Mesenchymal stem cell (in vitro differentiated cells and primary cell): ENCODE measurements at regions not wholly inside any gene's neighbourhood (a gene's known extent, or its start where the extent isn't known, plus 50 kb on each side); places are given as distances from the start of the nearest gene placed in this dataset.

Experiments
- DNase-seq: peaks from one replicate; pipeline ENCODE4 v3.0.0-alpha.2; 2013
- H2AFZ ChIP-seq: one replicate; pipeline ENCODE4 v1.6.1; 2013; ENCODE audit warnings: low read depth, mild to moderate bottlenecking, control low read depth, inconsistent platforms, low read length, moderate library complexity
- H2AK5ac ChIP-seq: 2 replicates; pipeline ENCODE4 v1.6.1; 2013; ENCODE audit warnings: low read length, moderate library complexity, mild to moderate bottlenecking, inconsistent platforms; ENCODE audit not compliant: severe bottlenecking
- H2BK120ac ChIP-seq: one replicate; pipeline ENCODE4 v1.6.1; 2013; ENCODE audit warnings: low read depth, mild to moderate bottlenecking, inconsistent platforms, low read length, moderate library complexity
- H2BK12ac ChIP-seq, 2 experiments: one replicate each; pipeline ENCODE4 v1.6.1; 2013; ENCODE audit warnings: inconsistent platforms in 2 of 2, low read length in 2 of 2, mild to moderate bottlenecking in 2 of 2, moderate library complexity in 2 of 2, control low read depth in 1 of 2
- H2BK15ac ChIP-seq: one replicate; pipeline ENCODE4 v1.6.1; 2013; ENCODE audit warnings: mild to moderate bottlenecking, low read depth, inconsistent platforms; ENCODE audit not compliant: poor library complexity, severe bottlenecking
- H2BK5ac ChIP-seq: 2 replicates; pipeline ENCODE4 v1.6.1; 2013; ENCODE audit warnings: low read depth, mild to moderate bottlenecking, low read length, control low read depth, inconsistent platforms; ENCODE audit not compliant: poor library complexity, severe bottlenecking
- H3K14ac ChIP-seq, 2 experiments: one replicate each; pipeline ENCODE4 v1.6.1; 2013; ENCODE audit warnings: inconsistent platforms in 2 of 2, low read length in 2 of 2, control low read depth in 1 of 2, mild to moderate bottlenecking in 1 of 2, moderate library complexity in 1 of 2
- H3K18ac ChIP-seq, 2 experiments: one replicate each; pipeline ENCODE4 v1.6.1; 2013; ENCODE audit warnings: inconsistent platforms in 2 of 2, low read length in 2 of 2, control low read depth in 1 of 2, low read depth in 1 of 2, mild to moderate bottlenecking in 1 of 2
- H3K23ac ChIP-seq, 2 experiments: one replicate each; pipeline ENCODE4 v1.6.1; 2013; ENCODE audit warnings: inconsistent platforms in 2 of 2, low read length in 2 of 2, mild to moderate bottlenecking in 2 of 2, moderate library complexity in 2 of 2, control low read depth in 1 of 2
- H3K27ac ChIP-seq: 2 replicates; pipeline ENCODE4 v1.5.1; 2013; ENCODE audit warnings: mild to moderate bottlenecking, moderate library complexity, low read length, control low read depth, inconsistent platforms; ENCODE audit not compliant: poor library complexity, severe bottlenecking
- H3K27me3 ChIP-seq, 2 experiments: 2 replicates each; pipeline versions ENCODE4 v1.6.1 to v1.7.0; 2013; ENCODE audit warnings: low read length in 2 of 2, mild to moderate bottlenecking in 2 of 2, moderate library complexity in 2 of 2, control low read depth in 1 of 2, inconsistent platforms in 1 of 2; ENCODE audit not compliant: control insufficient read depth in 1 of 2, insufficient read depth in 1 of 2
- H3K36me3 ChIP-seq, 2 experiments: 2 replicates each; pipeline versions ENCODE4 v1.6.1 to v1.7.0; 2013; ENCODE audit warnings: low read length in 2 of 2, control low read depth in 1 of 2, inconsistent platforms in 1 of 2, low read depth in 1 of 2, mild to moderate bottlenecking in 1 of 2; ENCODE audit not compliant: insufficient read depth in 2 of 2, control insufficient read depth in 1 of 2
- H3K4ac ChIP-seq, 2 experiments: one replicate each; pipeline ENCODE4 v1.6.1; 2013; ENCODE audit warnings: inconsistent platforms in 2 of 2, low read length in 2 of 2, mild to moderate bottlenecking in 2 of 2, moderate library complexity in 2 of 2, control low read depth in 1 of 2, low read depth in 1 of 2
- H3K4me1 ChIP-seq: 2 replicates; pipeline ENCODE4 v1.6.1; 2013; ENCODE audit warnings: low read depth, low read length, control low read depth; ENCODE audit not compliant: control insufficient read depth, insufficient read depth
- H3K4me2 ChIP-seq: 2 replicates; pipeline ENCODE4 v1.6.1; 2013; ENCODE audit warnings: low read length, mild to moderate bottlenecking, inconsistent platforms; ENCODE audit not compliant: poor library complexity, severe bottlenecking
- H3K4me3 ChIP-seq, 2 experiments: 2 replicates each; pipeline versions ENCODE4 v1.5.1 to v1.7.0; 2013; ENCODE audit warnings: low read length in 2 of 2, mild to moderate bottlenecking in 2 of 2, control low read depth in 1 of 2, low read depth in 1 of 2; ENCODE audit not compliant: insufficient read depth in 1 of 2
- H3K79me1 ChIP-seq: replicated peaks from 2 replicates; pipeline ENCODE4 v1.6.1; 2013; ENCODE audit warnings: mild to moderate bottlenecking, control low read depth, low read length, inconsistent platforms; ENCODE audit not compliant: poor library complexity, severe bottlenecking
- H3K9ac ChIP-seq: 2 replicates; pipeline ENCODE4 v1.7.0; 2013; ENCODE audit warnings: mild to moderate bottlenecking, low read length, moderate library complexity
- H3K9me3 ChIP-seq: 2 replicates; pipeline ENCODE4 v1.7.0; 2013; ENCODE audit warnings: mild to moderate bottlenecking, low read length; ENCODE audit not compliant: control insufficient read depth
- H4K8ac ChIP-seq: one replicate; pipeline ENCODE4 v1.6.1; 2013; ENCODE audit warnings: inconsistent platforms, mild to moderate bottlenecking, low read length, moderate library complexity
- H4K91ac ChIP-seq: one replicate; pipeline ENCODE4 v1.6.1; 2013; ENCODE audit warnings: mild to moderate bottlenecking, low read length, inconsistent platforms
- WGBS: methylation state at CpG from one replicate; pipeline ENCODE4 v1.1.7; 2013; ENCODE audit warnings: mixed read lengths; 5-methylcytosine and 5-hydroxymethylcytosine counted together

- Histone ChIP-seq H3K4ac (no peak overlapping the region), H3K27me3 (no peaks in the 10 kb centered on the region), H3K4me3 (no peak overlapping the region), H4K91ac (no peak overlapping the region), H4K8ac (no peak overlapping the region), H3K9me3 (no peaks in the 10 kb centered on the region), H2AK5ac (no peak overlapping the region), H2BK120ac (no peak overlapping the region), H2BK12ac (no peak overlapping the region), H3K79me1 (no peaks in the 10 kb centered on the region), H3K18ac (no peak overlapping the region), H3K4me1 (no peaks in the 10 kb centered on the region), H3K14ac (no peak overlapping the region), H3K9ac (no peak overlapping the region), H3K27ac (no peak overlapping the region), H2AFZ (peak overlapping the region; percentile 27), H3K23ac (no peak overlapping the region), H3K36me3 (no peaks in the 10 kb centered on the region), H2BK5ac (no peak overlapping the region), H2BK15ac (no peak overlapping the region), H3K4me2 (no peak overlapping the region)
- WGBS = 93% methylated on average over 2 of the region's 2 CpGs
- DNase-seq = no peak
Measured at GRCh38 chr18:65435534-65435933, 315.3 kb upstream of the CDH7 start.

GRCh38 chr18:65429601-65430000 is 321.2 kb upstream of the CDH7 start:
- no peak for DNase-seq
- no peak overlapping the region for H3K23ac ChIP-seq
- H3K4me1 ChIP-seq = no peaks in the 10 kb centered on the region
- H3K9ac ChIP-seq = no peak overlapping the region
- H3K14ac ChIP-seq = no peak overlapping the region
- H2BK5ac ChIP-seq = no peak overlapping the region
- H4K91ac ChIP-seq = no peak overlapping the region
- no peak overlapping the region for H2BK12ac ChIP-seq
- H3K36me3 ChIP-seq = no peaks in the 10 kb centered on the region
- H3K4me3 ChIP-seq = no peak overlapping the region
- H4K8ac ChIP-seq = no peak overlapping the region
- H3K79me1 ChIP-seq = no peaks in the 10 kb centered on the region
- no peak overlapping the region for H2BK15ac ChIP-seq
- H3K27me3 ChIP-seq = no peaks in the 10 kb centered on the region
- no peak overlapping the region for H2AK5ac ChIP-seq
- H2AFZ ChIP-seq = no peak overlapping the region
- 91% methylated on average over 3 of the region's 4 CpGs for WGBS
- no peaks in the 10 kb centered on the region for H3K9me3 ChIP-seq
- no peak overlapping the region for H3K4ac ChIP-seq
- no peak overlapping the region for H3K27ac ChIP-seq
- no peak overlapping the region for H3K4me2 ChIP-seq
- H2BK120ac ChIP-seq = no peak overlapping the region
- no peak overlapping the region for H3K18ac ChIP-seq

DNA sequence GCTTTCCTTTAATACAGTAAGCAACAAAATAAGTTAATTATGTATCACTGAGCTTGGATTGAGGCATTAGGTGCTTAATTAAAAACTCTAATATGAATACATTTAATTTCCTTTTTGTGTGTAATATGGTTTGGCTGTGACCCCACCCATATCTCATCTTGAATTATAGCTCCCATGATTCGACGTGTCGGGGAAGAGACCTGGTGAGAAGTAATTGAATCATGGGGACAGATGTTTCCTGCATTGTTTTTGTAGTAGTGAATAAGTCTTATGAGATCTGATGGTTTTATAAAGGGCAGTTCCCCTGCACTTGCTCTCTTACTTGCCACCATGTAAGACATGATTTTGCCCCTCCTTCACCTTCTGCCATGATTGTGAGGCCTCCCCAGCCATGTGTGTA is 325.4 kb upstream of the CDH7 start:
- Histone ChIP-seq H2BK120ac (no peak overlapping the region), H3K36me3 (no peaks in the 10 kb centered on the region), H3K27ac (no peak overlapping the region), H3K4ac (no peak overlapping the region), H3K4me2 (no peak overlapping the region), H2AK5ac (no peak overlapping the region), H3K18ac (no peak overlapping the region), H4K91ac (no peak overlapping the region), H3K14ac (no peak overlapping the region), H3K27me3 (no peaks in the 10 kb centered on the region), H2BK5ac (no peak overlapping the region), H3K79me1 (no peaks in the 10 kb centered on the region), H2AFZ (no peak overlapping the region), H3K4me1 (no peaks in the 10 kb centered on the region), H2BK12ac (no peak overlapping the region), H4K8ac (no peak overlapping the region), H2BK15ac (no peak overlapping the region), H3K9me3 (peaks cover 4% of the 10 kb centered on the region), H3K9ac (no peak overlapping the region), H3K23ac (no peak overlapping the region), H3K4me3 (no peak overlapping the region)
- no peak for DNase-seq
- 87% methylated on average over 3 of the region's 3 CpGs for WGBS

GRCh38 chr18:65423776-65424175 is 327.0 kb upstream of the CDH7 start:
- Histone ChIP-seq H3K4me1 (no peaks in the 10 kb centered on the region), H2AFZ (no peak overlapping the region), H2BK120ac (no peak overlapping the region), H4K91ac (no peak overlapping the region), H2BK12ac (no peak overlapping the region), H4K8ac (no peak overlapping the region), H3K23ac (no peak overlapping the region), H2BK5ac (no peak overlapping the region), H2BK15ac (no peak overlapping the region), H3K14ac (no peak overlapping the region), H3K18ac (no peak overlapping the region), H3K27ac (no peak overlapping the region), H3K4me2 (no peak overlapping the region), H3K9ac (no peak overlapping the region), H2AK5ac (no peak overlapping the region), H3K4me3 (no peak overlapping the region), H3K79me1 (no peaks in the 10 kb centered on the region), H3K27me3 (no peaks in the 10 kb centered on the region), H3K36me3 (no peaks in the 10 kb centered on the region), H3K9me3 (peaks cover 4% of the 10 kb centered on the region), H3K4ac (no peak overlapping the region)
- no peak for DNase-seq
- 75% methylated on average over 2 of the region's 4 CpGs for WGBS
